NCI-H526 treated with DMSO at 0.1 percent for 48 hours (cell line): ENCODE measurements at regions not wholly inside any gene's neighbourhood (a gene's known extent, or its start where the extent isn't known, plus 50 kb on each side); places are given as distances from the start of the nearest gene placed in this dataset.

Source experiments
- DNase-seq: peaks from one replicate; lab custom pipeline; 2025; lab: John Stamatoyannopoulos, UW

GRCh38 chr14:41404126-41404525 lies 202.6 kb upstream of the LRFN5 start:
- DNase-seq = no peak

- no peak for DNase-seq
Measured at GRCh38 chr14:41403360-41403759, 203.3 kb upstream of the LRFN5 start.

- no peak for DNase-seq
Measured at GRCh38 chr14:41397926-41398325, 208.8 kb upstream of the LRFN5 start.

- DNase-seq = no peak
Measured at GRCh38 chr14:41393512-41393911, 213.2 kb upstream of the LRFN5 start.

GRCh38 chr14:41392226-41392625 lies 214.4 kb upstream of the LRFN5 start:
- DNase-seq = no peak

GRCh38 chr14:41389355-41389754 lies 217.3 kb upstream of the LRFN5 start:
- no peak for DNase-seq

- DNase-seq = no peak
Measured at GRCh38 chr14:41385797-41386196, 220.9 kb upstream of the LRFN5 start.

- DNase-seq = no peak
Measured at GRCh38 chr14:41380017-41380416, 226.7 kb upstream of the LRFN5 start.

GRCh38 chr14:41378526-41378925 lies 228.2 kb upstream of the LRFN5 start:
- no peak for DNase-seq

GRCh38 chr14:41377932-41378331 lies 228.7 kb upstream of the LRFN5 start:
- no peak for DNase-seq

- DNase-seq = no peak
Measured at GRCh38 chr14:41374092-41374491, 232.6 kb upstream of the LRFN5 start.

- DNase-seq = no peak
Measured at GRCh38 chr14:41362139-41362538, 244.5 kb upstream of the LRFN5 start.

- DNase-seq = no peak
Measured at GRCh38 chr14:41360126-41360525, 246.6 kb upstream of the LRFN5 start.

- no peak for DNase-seq
Measured at GRCh38 chr14:41355866-41356265, 250.8 kb upstream of the LRFN5 start.

GRCh38 chr14:41350476-41350875 lies 256.2 kb upstream of the LRFN5 start:
- no peak for DNase-seq

- DNase-seq = no peak
Measured at GRCh38 chr14:41349289-41349910, 257.3 kb upstream of the LRFN5 start.

- DNase-seq = no peak
Measured at GRCh38 chr14:41343857-41344256, 262.8 kb upstream of the LRFN5 start.

GRCh38 chr14:41313196-41313595 lies 293.5 kb upstream of the LRFN5 start:
- DNase-seq = no peak

- DNase-seq = no peak
Measured at GRCh38 chr14:41303506-41303905, 303.2 kb upstream of the LRFN5 start.

- no peak for DNase-seq
Measured at GRCh38 chr14:41302776-41303175, 303.9 kb upstream of the LRFN5 start.

- DNase-seq = no peak
Measured at GRCh38 chr14:41299924-41300323, 306.8 kb upstream of the LRFN5 start.

- DNase-seq = no peak
Measured at GRCh38 chr14:41298328-41298690, 308.4 kb upstream of the LRFN5 start.

- no peak for DNase-seq
Measured at GRCh38 chr14:41297576-41298327, 308.9 kb upstream of the LRFN5 start.

- DNase-seq = no peak
Measured at GRCh38 chr14:41295734-41296133, 310.9 kb upstream of the LRFN5 start.
